HG03095 (cell line): ENCODE measurements at regions not wholly inside any gene's neighbourhood (a gene's known extent, or its start where the extent isn't known, plus 50 kb on each side); places are given as distances from the start of the nearest gene placed in this dataset.

Source experiments
- ATAC-seq: cut with Tn5 transposase; IDR thresholded peaks from one replicate; pipeline ENCODE4 v1.9.1; 2021; ENCODE audit warnings: moderate library complexity; ENCODE audit not compliant: unreplicated experiment

DNA sequence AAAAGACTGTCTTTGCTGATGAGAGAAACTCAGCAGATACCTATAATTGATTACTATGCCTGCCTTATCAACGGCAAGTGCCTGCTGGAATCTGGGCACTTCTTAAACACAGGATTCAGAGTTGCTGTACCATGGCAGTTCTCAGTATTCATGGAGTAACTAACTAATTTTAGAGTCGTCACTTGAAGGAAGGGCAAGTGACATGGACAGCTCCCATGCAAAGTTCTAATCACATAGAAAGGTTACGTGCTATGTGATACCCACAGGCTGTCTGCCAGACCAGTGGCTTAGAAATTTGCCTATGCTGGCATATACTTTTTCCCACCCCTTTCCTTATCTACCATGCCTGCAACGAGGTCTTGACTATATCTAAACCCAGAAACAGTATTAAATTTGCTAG is 931.1 kb upstream of the TENM3 start:
- ATAC-seq = no peak

- no peak for ATAC-seq
Observed at GRCh38 chr4:181319629-181320028, 923.6 kb upstream of the TENM3 start.

DNA sequence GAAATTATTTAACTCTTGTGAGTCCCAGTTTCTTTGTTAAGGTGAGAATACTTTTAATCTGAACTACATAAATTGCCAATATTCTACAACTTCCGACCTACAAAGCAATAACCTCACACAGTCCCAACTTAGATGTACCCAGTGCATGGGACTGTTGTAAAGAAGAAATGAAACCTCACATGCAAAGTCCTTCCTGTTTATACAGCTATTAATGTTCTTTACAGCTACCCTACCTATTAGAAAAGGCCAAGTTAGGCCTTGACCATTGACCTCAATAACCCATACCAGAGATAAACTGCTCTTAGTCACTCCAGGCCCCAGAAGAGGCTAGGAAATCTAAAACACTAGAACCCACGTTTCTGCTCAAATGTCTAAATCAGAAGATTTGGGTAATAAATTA is 920.1 kb upstream of the TENM3 start:
- ATAC-seq = peak; percentile 65

DNA sequence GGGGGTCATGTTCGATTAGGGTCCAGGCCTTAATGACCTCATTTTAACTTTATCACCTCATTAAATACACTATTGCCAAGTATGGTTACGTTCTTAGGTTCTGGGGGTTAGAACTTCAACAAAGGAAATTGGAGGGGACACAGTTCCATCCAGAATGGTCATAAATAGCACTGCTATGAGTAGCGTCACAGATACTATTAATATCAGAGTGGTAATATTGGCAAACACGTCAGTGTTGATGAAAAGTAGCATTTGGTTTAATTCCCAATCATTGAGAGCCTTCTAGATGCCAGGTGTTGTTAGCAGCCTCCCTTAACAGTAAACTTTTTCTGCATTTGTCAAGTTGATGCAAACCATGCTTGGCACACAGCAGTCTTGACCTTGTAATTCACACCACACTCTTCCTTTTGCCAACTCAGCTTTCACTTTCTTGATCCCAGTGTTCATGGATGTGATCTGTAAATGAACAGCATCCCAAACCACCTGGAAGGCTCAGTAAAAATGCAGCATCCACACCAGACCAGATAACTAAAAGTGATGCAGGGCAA is 912.5 kb upstream of the TENM3 start:
- ATAC-seq = no peak

DNA sequence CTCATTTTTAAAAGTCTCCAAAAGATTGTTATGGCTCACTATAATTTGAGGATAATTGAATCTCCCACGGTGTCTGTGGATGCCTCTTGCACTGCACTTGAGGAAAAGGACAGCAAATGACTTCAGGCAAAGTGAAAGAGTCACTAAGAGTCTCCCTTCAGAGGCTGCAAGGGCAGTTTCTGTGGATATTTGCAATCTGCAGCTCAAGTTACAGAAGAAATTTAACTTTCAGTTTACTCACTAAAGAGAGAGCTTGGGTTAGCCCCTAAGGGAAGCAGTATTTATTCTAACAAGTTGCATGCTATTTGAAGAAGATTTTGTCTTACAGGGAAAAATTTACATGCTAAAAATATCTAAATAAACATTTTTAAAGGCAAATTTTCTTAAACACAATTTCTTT is 912.0 kb upstream of the TENM3 start:
- ATAC-seq = no peak

DNA sequence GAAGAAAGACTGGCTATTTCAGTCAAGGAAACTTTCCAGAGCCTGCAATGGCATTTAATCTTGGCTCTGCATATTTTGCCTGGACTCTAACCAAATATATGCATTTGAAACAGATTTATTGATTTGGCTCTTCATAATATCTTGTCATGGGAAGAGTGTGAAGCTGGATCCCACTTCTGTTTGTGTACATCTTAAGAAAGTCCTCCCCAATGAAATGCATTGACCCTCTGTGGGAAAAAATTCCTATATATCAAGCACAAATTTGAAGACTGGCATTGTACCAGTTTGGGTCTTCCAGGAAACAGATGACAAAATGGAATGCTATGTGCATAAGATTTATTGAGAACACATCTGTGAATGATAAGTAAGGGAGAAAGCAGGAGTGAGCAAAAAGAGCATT is 897.3 kb upstream of the TENM3 start:
- no peak for ATAC-seq

GRCh38 chr4:181350615-181351415 is 892.4 kb upstream of the TENM3 start:
- no peak for ATAC-seq

DNA sequence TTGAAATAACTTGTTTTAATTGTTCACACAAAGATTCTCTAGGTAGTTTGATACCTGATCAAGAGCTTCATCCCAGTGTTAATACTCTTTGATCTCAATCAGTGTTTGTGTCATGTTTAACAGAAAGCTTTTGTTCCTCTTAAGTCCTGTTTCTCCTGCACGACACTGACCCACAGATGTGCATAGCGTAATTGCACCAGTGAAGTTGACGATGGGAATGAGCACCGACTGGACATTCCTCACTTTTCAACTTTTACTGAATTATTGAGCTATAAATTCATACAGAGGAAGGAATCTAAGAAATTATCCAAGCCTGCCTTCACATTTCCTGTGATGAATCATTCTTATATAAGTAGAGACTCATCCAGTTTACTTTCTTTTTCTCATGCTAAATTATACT is 878.7 kb upstream of the TENM3 start:
- ATAC-seq = no peak

DNA sequence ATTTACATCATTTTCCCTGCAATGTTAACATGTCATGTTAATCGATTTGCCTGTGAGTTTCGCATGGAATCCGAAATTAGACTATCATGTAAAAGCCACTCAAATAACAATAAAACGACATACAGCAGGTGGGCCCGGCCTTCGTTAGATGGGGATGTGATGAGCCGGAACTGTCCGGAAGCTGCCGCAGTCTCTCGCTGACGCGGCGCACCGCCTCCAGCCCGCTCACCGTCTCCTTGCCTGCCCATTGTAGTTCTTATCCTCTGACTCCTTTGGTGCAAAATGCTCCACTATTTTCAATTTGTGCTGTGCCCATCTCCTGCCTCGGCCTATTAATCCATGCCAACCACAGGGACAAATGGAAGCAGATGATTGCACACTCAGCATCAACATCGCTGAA is 877.5 kb upstream of the TENM3 start:
- ATAC-seq = no peak

- no peak for ATAC-seq
Observed at GRCh38 chr4:181372014-181372413, 871.2 kb upstream of the TENM3 start.

DNA sequence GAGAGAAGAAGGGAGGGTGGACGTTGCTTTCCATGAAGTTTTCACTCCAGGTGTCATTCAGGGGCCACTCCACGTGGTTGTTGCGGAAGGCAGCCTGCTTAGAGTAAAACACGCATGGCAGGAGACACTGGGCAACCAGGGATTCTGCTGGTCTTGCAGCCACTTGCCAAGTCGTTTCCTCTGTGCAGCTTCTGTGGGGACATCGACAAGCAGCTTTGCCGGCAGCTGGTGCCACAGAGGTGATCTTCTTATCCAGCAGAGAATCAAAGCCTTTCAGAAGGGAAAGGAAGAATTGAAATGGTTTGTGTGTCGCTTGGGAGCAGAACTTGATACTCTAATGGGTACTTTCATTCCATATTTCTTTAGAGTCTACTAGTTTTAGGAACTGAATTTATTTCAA is 867.1 kb upstream of the TENM3 start:
- no peak for ATAC-seq

- ATAC-seq = no peak
Observed at GRCh38 chr4:181388061-181388460, 855.1 kb upstream of the TENM3 start.

GRCh38 chr4:181416966-181417365 is 826.2 kb upstream of the TENM3 start:
- no peak for ATAC-seq

GRCh38 chr4:181418496-181418895 is 824.7 kb upstream of the TENM3 start:
- ATAC-seq = no peak

DNA sequence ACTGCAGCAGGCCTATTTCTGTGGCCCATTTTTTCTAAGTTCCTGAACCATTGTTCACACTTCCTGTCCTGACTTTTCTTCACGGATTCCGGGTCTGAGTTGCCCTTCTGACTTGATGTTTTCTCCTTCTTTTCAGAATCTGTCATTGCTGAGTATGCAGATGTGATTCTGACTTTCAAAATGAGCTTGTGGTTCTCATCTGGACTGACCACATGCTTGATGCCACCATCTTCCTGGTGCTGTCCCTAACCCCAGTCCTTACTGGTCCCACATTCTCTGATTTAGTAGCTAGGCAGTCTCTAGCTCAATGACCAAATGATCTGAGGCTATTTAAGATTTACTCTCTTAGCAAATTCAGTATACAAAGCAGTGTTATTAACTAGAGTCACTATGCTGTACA is 822.3 kb upstream of the TENM3 start:
- ATAC-seq = no peak

- ATAC-seq = no peak
Observed at GRCh38 chr4:181424362-181425016, 818.7 kb upstream of the TENM3 start.

DNA sequence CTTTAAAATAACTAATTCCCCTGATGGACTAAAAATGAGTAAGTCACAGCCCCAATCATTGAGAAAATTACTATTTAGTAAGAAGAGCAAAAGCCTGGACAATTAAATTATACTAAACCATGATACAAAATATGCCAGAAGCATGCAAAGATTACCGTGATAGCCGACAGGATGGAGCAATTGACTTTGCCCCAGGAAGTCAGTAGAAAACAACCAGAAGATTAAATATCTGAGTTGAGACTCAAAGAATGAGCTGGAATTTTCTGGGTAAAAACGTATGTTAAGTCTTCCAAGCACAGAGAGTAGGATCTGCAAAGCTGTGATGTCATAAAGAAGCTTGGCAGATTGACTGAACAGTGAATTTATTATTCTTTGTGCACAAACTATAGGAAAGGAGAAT is 816.1 kb upstream of the TENM3 start:
- no peak for ATAC-seq

DNA sequence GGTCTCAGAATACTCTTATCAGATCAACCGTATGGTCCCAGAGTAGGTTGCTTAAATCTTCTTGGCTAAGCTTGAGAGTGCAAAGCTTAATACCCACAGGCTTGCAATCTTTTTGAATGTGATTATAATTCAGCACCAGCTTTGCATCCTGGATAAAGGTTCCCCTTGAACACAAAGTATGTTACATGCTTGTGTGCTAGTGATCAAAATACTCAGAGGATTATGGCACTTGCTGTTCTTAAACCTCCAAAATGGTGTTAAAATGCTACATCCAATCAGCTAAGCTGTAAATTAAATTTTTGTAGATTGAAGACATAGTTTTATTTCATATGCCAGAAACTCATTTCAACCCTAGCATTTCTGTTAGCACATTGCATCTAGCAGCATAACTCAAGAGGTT is 812.2 kb upstream of the TENM3 start:
- no peak for ATAC-seq

- no peak for ATAC-seq
Observed at GRCh38 chr4:181431661-181432060, 811.5 kb upstream of the TENM3 start.

- no peak for ATAC-seq
Observed at GRCh38 chr4:181432335-181432734, 810.9 kb upstream of the TENM3 start.

GRCh38 chr4:181437895-181438294 is 805.3 kb upstream of the TENM3 start:
- no peak for ATAC-seq

- no peak for ATAC-seq
Observed at GRCh38 chr4:181438641-181439040, 804.6 kb upstream of the TENM3 start.
